SK-N-SH (cell line): ENCODE measurements at regions not wholly inside any gene's neighbourhood (a gene's known extent, or its start where the extent isn't known, plus 50 kb on each side); places are given as distances from the start of the nearest gene placed in this dataset.

ENCODE experiments used
- CTCF ChIA-PET: fragments of 300-600, 350-600 bp; formaldehyde crosslinking; extraction: SDS; loops from one replicate; lab custom pipeline; 2021; lab: Yijun Ruan, JAX
- POLR2A ChIA-PET: fragments of 350-600 bp; sonication (Branson Sonifier 250); formaldehyde crosslinking; extraction: SDS; loops from one replicate; lab custom pipeline; 2020; ENCODE audit warnings: antibody characterized with exemption, inconsistent platforms; lab: Yijun Ruan, JAX
- DNase-seq: peaks from one replicate; pipeline ENCODE4 v3.0.0; 2012
- H2AFZ ChIP-seq: fragments of 200-600 bp; sonication (generic); 2 replicates; pipeline ENCODE4 v1.8.1; 2016; ENCODE audit warnings: antibody characterized with exemption, mild to moderate bottlenecking, low read depth
- H3F3A ChIP-seq: fragments of 200-600 bp; sonication (generic); replicated peaks from 2 replicates; pipeline ENCODE3; 2016; ENCODE audit warnings: antibody characterized with exemption, mild to moderate bottlenecking; ENCODE audit not compliant: insufficient read depth
- H3K27ac ChIP-seq, 2 experiments: fragments of 200-500 bp in 1 of 2; fragments of 200-600 bp in 1 of 2; sonication (Bioruptor generic) in 1 of 2; sonication (generic), shearing (Covaris generic) in 1 of 2; 2 replicates each; pipeline versions ENCODE4 v1.5.1 to v1.6.1; 2014 to 2016; ENCODE audit warnings: low read depth in 2 of 2, inconsistent platforms in 1 of 2, low read length in 1 of 2, mild to moderate bottlenecking in 1 of 2, mixed read lengths in 1 of 2
- H3K27me3 ChIP-seq: fragments of 200-600 bp; sonication (generic), shearing (Covaris generic); 2 replicates; pipeline ENCODE4 v1.6.1; 2016; ENCODE audit warnings: mixed run types; ENCODE audit not compliant: insufficient read depth
- H3K36me3 ChIP-seq, 2 experiments: fragments of 200-500 bp in 1 of 2; fragments of 200-600 bp in 1 of 2; sonication (Bioruptor generic) in 1 of 2; sonication (generic) in 1 of 2; replicated peaks in 1 of 2; 2 replicates each; pipeline versions ENCODE3 to v1.5.1; 2014 to 2016; ENCODE audit warnings: low read length in 1 of 2, mild to moderate bottlenecking in 1 of 2; ENCODE audit not compliant: insufficient read depth in 2 of 2, control insufficient read depth in 1 of 2
- H3K4me1 ChIP-seq, 2 experiments: fragments of 200-500 bp in 1 of 2; fragments of 200-600 bp in 1 of 2; sonication (Bioruptor generic) in 1 of 2; sonication (generic), shearing (Covaris generic) in 1 of 2; 2 replicates each; pipeline versions ENCODE4 v1.5.1 to v1.6.1; 2014 to 2016; ENCODE audit warnings: low read depth in 1 of 2, low read length in 1 of 2, mixed run types in 1 of 2; ENCODE audit not compliant: insufficient read depth in 2 of 2, control insufficient read depth in 1 of 2
- H3K4me2 ChIP-seq: fragments of 200-600 bp; sonication (generic), shearing (Covaris generic); 2 replicates; pipeline ENCODE4 v1.6.1; 2017; ENCODE audit warnings: mixed run types
- H3K4me3 ChIP-seq, 2 experiments: fragments of 200-500 bp in 1 of 2; fragments of 200-600 bp in 1 of 2; sonication (Bioruptor generic) in 1 of 2; sonication (generic), shearing (Covaris generic) in 1 of 2; 2 replicates each; pipeline versions ENCODE4 v1.5.1 to v1.8.1; 2014 to 2016; ENCODE audit warnings: low read depth in 2 of 2, inconsistent platforms in 1 of 2, low read length in 1 of 2, mild to moderate bottlenecking in 1 of 2, mixed read lengths in 1 of 2, moderate library complexity in 1 of 2
- H3K79me2 ChIP-seq: fragments of 200-600 bp; sonication (generic); 2 replicates; pipeline ENCODE4 v1.8.1; 2017; ENCODE audit warnings: mild to moderate bottlenecking; ENCODE audit not compliant: insufficient read depth
- H3K9ac ChIP-seq: fragments of 200-600 bp; sonication (generic); 2 replicates; pipeline ENCODE4 v1.6.1; 2017; ENCODE audit warnings: mixed run types
- H3K9me2 ChIP-seq: fragments of 200-600 bp; sonication (generic); 2 replicates; pipeline ENCODE4 v1.6.1; 2017; ENCODE audit warnings: mixed run types
- H3K9me3 ChIP-seq: fragments of 200-600 bp; sonication (generic); 2 replicates; pipeline ENCODE4 v1.6.1; 2017; ENCODE audit warnings: mixed run types, mild to moderate bottlenecking, moderate library complexity
- H4K20me1 ChIP-seq: fragments of 200-600 bp; sonication (generic); 2 replicates; pipeline ENCODE4 v1.6.1; 2017; ENCODE audit warnings: mild to moderate bottlenecking, mixed run types; ENCODE audit not compliant: insufficient read depth
- CHD2 ChIP-seq: fragments of 150-350 bp; IDR thresholded peaks from 2 replicates; pipeline ENCODE4 v1.6.1; 2018; ENCODE audit warnings: low read length; ENCODE audit not compliant: partially characterized antibody
- EZH2phosphoT487 ChIP-seq: fragments of 200-600 bp; sonication (generic); IDR thresholded peaks from 2 replicates; pipeline ENCODE4 v1.6.1; 2017; ENCODE audit warnings: low read depth, mixed run types, mild to moderate bottlenecking, antibody characterized with exemption, moderate library complexity, borderline replicate concordance
- FOSL2 ChIP-seq: IDR thresholded peaks from 2 replicates; pipeline ENCODE4 v1.4.0; 2012; ENCODE audit warnings: low read depth, mild to moderate bottlenecking, moderate library complexity, borderline replicate concordance
- FOXJ3 ChIP-seq: sonication (generic); formaldehyde crosslinking; IDR thresholded peaks from 2 replicates; pipeline ENCODE4 v1.5.1; 2020; ENCODE audit warnings: mild to moderate bottlenecking, missing genetic modification reagents
- GABPA ChIP-seq: IDR thresholded peaks from 2 replicates; pipeline ENCODE4 v1.4.0; 2012; ENCODE audit warnings: low read depth, mild to moderate bottlenecking
- NFIC ChIP-seq: IDR thresholded peaks from 2 replicates; pipeline ENCODE4 v1.4.0; 2012; ENCODE audit warnings: borderline replicate concordance
- POLR2AphosphoS5 ChIP-seq: IDR thresholded peaks from 2 replicates; pipeline ENCODE4 v1.6.1; 2012; ENCODE audit warnings: low read depth, low read length
- RAD21 ChIP-seq: IDR thresholded peaks from 2 replicates; pipeline ENCODE4 v1.6.1; 2012; ENCODE audit warnings: mild to moderate bottlenecking, low read length
- RCOR1 ChIP-seq: fragments of 150-350 bp; IDR thresholded peaks from 2 replicates; pipeline ENCODE4 v1.6.1; 2017; ENCODE audit warnings: antibody characterized with exemption, low read length
- TCF12 ChIP-seq: IDR thresholded peaks from 2 replicates; pipeline ENCODE4 v1.4.0; 2012
- TEAD4 ChIP-seq: IDR thresholded peaks from 2 replicates; pipeline ENCODE4 v1.4.0; 2012; ENCODE audit warnings: mild to moderate bottlenecking, borderline replicate concordance; ENCODE audit not compliant: insufficient read depth
- YY1 ChIP-seq: IDR thresholded peaks from 2 replicates; pipeline ENCODE4 v1.4.0; 2012; ENCODE audit warnings: low read depth, mild to moderate bottlenecking
- WGBS: methylation state at CpG from one replicate; pipeline ENCODE4 v1.1.6; 2017; ENCODE audit warnings: low lambda C conversion rate; 5-methylcytosine and 5-hydroxymethylcytosine counted together
- TF ChIP-seq, protein P1 (sequence below): fragments of 150-350 bp; IDR thresholded peaks from 2 replicates; pipeline ENCODE4 v1.6.1; 2017; ENCODE audit warnings: antibody characterized with exemption, low read length, low read depth, borderline replicate concordance
- TF ChIP-seq, protein P2 (sequence below): IDR thresholded peaks from 2 replicates; pipeline ENCODE4 v1.4.0; 2012; ENCODE audit warnings: low read depth
- TF ChIP-seq, protein P3 (sequence below): IDR thresholded peaks from 2 replicates; pipeline ENCODE4 v1.4.0; 2012; ENCODE audit warnings: low read depth, borderline replicate concordance
- TF ChIP-seq, protein P4 (sequence below): IDR thresholded peaks from 2 replicates; pipeline ENCODE4 v1.6.1; 2012; ENCODE audit warnings: mild to moderate bottlenecking, low read depth, low read length, moderate library complexity
- TF ChIP-seq, protein P5 (sequence below): fragments of 150-350 bp; IDR thresholded peaks from 2 replicates; pipeline ENCODE4 v1.6.1; 2016; ENCODE audit warnings: mild to moderate bottlenecking, low read depth, low read length

DNA sequence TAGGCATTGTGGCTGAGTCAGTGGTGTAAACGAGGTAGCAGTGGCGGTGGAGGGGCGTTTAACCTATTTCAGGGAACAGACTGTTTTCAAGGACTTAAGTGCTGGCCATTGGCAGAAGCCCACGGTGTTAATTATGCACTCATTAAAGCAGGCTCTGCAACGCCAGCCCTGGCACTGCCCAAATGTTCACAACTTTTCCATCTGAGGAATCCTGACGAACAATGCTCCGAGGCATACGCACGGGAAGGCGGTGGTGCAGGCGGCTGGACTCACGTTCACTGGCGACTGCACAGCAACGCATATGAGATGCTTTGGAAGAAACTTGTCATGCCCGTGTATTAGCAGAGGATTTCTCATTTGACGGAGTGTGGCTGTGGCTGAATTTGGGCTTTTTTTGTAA lies 70.6 kb upstream of the SLC24A4 start (continued):
- no peak for TF ChIP-seq CHD2
- TF ChIP-seq, protein P1, sequence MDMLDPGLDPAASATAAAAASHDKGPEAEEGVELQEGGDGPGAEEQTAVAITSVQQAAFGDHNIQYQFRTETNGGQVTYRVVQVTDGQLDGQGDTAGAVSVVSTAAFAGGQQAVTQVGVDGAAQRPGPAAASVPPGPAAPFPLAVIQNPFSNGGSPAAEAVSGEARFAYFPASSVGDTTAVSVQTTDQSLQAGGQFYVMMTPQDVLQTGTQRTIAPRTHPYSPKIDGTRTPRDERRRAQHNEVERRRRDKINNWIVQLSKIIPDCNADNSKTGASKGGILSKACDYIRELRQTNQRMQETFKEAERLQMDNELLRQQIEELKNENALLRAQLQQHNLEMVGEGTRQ: no peak
- TF ChIP-seq, protein P2, sequence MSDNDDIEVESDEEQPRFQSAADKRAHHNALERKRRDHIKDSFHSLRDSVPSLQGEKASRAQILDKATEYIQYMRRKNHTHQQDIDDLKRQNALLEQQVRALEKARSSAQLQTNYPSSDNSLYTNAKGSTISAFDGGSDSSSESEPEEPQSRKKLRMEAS: no peak
- no peak for TF ChIP-seq EZH2phosphoT487
- no peak for TF ChIP-seq FOSL2
- TF ChIP-seq NFIC: no peak

DNA sequence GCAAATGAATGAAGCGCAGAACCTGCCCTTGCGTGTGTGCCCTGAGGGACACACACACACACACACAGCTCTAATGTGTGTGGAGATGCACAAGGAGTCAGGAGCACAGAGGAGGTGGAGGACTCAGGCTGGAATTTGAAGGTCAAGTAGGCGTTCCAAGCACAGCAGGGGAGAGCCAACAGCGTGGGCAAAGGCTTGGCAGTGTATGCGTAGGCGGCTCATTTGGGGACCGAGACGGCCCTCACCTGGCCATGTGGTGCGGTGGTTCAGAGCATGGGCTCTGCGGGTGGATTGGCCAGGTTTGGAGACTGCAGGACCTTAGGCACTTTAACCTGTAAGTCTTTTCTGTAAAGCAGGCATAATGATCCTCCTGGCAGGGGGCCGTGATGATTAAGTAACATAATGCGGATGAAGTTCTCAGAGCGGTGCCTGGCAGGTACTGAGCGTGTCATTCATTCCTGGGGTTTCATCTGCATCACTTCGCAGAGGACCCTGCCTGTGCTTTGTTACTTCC lies 69.5 kb upstream of the SLC24A4 start:
- Histone ChIP-seq H3K4me3 (no peak overlapping the region), H3K36me3 (no peaks in the 10 kb centered on the region), H3K9me3 (no peaks in the 10 kb centered on the region), H3K4me1 (no peaks in the 10 kb centered on the region), H3K79me2 (no peaks in the 10 kb centered on the region), H3K4me2 (no peak overlapping the region), H3K9me2 (no peaks in the 10 kb centered on the region), H4K20me1 (no peaks in the 10 kb centered on the region), H3K27ac (no peak overlapping the region), H3F3A (no peaks in the 10 kb centered on the region), H3K9ac (no peak overlapping the region), H3K27me3 (peaks cover 80% of the 10 kb centered on the region), H2AFZ (no peak overlapping the region)
- CTCF ChIA-PET: no interaction called here
- 19% methylated on average over 12 of the region's 15 CpGs for WGBS
- no peak for TF ChIP-seq POLR2AphosphoS5
- no peak for TF ChIP-seq FOXJ3 (CRISPR knock-in tag)
- TF ChIP-seq TCF12: no peak
- TF ChIP-seq, protein P2: no peak
- POLR2A ChIA-PET: no interaction called here
- DNase-seq: no peak

DNA sequence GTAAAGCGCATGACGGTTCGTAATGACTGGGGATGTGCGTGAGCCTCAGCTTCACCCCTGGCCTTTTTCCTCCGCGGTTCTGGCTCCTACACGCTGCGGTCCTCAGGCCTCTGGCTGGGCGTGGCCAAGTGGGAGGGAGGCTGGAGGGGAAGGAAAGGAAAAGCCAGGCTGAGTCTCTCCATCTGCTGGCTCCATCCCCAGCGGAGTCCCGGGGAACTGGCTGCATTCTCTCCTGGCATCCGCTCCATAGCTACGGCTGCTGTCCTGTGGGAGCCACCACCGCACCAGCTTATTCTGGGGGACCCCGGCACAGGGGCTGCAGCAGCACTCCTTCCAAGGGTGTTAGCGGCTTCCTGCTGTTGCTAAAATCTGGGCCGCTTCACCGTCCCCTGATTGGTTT lies 68.2 kb upstream of the SLC24A4 start:
- CTCF ChIA-PET: interaction anchor here (0.7 kb wide), 1 partner anchor 427 kb away, joined by 3 read pairs; no protein-coding TSS in a partner anchor
- H3K27me3 ChIP-seq: peaks cover 78% of the 10 kb centered on the region
- no peak overlapping the region for H2AFZ ChIP-seq
- H3K79me2 ChIP-seq: no peaks in the 10 kb centered on the region
- no peak overlapping the region for H3K27ac ChIP-seq
- WGBS: 18% methylated on average over 8 of the region's 18 CpGs
- POLR2A ChIA-PET: no interaction called here
- no peak overlapping the region for H3K4me3 ChIP-seq
- no peaks in the 10 kb centered on the region for H4K20me1 ChIP-seq
- 0 out of 2 replicates have a peak overlapping the region, but pooled peaks have one; percentile 20 for H3K4me2 ChIP-seq
- DNase-seq: no peak
- no peaks in the 10 kb centered on the region for H3K4me1 ChIP-seq
- H3F3A ChIP-seq: no peaks in the 10 kb centered on the region
- H3K9me2 ChIP-seq: no peaks in the 10 kb centered on the region
- no peaks in the 10 kb centered on the region for H3K9me3 ChIP-seq
- no peaks in the 10 kb centered on the region for H3K36me3 ChIP-seq
- no peak overlapping the region for H3K9ac ChIP-seq
- TF ChIP-seq, protein P3, sequence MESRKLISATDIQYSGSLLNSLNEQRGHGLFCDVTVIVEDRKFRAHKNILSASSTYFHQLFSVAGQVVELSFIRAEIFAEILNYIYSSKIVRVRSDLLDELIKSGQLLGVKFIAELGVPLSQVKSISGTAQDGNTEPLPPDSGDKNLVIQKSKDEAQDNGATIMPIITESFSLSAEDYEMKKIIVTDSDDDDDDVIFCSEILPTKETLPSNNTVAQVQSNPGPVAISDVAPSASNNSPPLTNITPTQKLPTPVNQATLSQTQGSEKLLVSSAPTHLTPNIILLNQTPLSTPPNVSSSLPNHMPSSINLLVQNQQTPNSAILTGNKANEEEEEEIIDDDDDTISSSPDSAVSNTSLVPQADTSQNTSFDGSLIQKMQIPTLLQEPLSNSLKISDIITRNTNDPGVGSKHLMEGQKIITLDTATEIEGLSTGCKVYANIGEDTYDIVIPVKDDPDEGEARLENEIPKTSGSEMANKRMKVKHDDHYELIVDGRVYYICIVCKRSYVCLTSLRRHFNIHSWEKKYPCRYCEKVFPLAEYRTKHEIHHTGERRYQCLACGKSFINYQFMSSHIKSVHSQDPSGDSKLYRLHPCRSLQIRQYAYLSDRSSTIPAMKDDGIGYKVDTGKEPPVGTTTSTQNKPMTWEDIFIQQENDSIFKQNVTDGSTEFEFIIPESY: no peak
- TF ChIP-seq, protein P4, sequence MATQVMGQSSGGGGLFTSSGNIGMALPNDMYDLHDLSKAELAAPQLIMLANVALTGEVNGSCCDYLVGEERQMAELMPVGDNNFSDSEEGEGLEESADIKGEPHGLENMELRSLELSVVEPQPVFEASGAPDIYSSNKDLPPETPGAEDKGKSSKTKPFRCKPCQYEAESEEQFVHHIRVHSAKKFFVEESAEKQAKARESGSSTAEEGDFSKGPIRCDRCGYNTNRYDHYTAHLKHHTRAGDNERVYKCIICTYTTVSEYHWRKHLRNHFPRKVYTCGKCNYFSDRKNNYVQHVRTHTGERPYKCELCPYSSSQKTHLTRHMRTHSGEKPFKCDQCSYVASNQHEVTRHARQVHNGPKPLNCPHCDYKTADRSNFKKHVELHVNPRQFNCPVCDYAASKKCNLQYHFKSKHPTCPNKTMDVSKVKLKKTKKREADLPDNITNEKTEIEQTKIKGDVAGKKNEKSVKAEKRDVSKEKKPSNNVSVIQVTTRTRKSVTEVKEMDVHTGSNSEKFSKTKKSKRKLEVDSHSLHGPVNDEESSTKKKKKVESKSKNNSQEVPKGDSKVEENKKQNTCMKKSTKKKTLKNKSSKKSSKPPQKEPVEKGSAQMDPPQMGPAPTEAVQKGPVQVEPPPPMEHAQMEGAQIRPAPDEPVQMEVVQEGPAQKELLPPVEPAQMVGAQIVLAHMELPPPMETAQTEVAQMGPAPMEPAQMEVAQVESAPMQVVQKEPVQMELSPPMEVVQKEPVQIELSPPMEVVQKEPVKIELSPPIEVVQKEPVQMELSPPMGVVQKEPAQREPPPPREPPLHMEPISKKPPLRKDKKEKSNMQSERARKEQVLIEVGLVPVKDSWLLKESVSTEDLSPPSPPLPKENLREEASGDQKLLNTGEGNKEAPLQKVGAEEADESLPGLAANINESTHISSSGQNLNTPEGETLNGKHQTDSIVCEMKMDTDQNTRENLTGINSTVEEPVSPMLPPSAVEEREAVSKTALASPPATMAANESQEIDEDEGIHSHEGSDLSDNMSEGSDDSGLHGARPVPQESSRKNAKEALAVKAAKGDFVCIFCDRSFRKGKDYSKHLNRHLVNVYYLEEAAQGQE: no peak
- TF ChIP-seq YY1 (no peak), RAD21 (no peak), TEAD4 (no peak), FOSL2 (no peak), RCOR1 (no peak), NFIC (no peak), EZH2phosphoT487 (no peak), GABPA (no peak)
- TF ChIP-seq, protein P5, sequence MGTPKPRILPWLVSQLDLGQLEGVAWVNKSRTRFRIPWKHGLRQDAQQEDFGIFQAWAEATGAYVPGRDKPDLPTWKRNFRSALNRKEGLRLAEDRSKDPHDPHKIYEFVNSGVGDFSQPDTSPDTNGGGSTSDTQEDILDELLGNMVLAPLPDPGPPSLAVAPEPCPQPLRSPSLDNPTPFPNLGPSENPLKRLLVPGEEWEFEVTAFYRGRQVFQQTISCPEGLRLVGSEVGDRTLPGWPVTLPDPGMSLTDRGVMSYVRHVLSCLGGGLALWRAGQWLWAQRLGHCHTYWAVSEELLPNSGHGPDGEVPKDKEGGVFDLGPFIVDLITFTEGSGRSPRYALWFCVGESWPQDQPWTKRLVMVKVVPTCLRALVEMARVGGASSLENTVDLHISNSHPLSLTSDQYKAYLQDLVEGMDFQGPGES: no peak
